GM23338 (cell line): ENCODE measurements at regions not wholly inside any gene's neighbourhood (a gene's known extent, or its start where the extent isn't known, plus 50 kb on each side); places are given as distances from the start of the nearest gene placed in this dataset.
"Not testable (repeated sequence)": the region's sequence is repeated elsewhere in the genome, so short reads cannot be mapped to it uniquely, and the experiment has no call there.

ENCODE experiments used
- ATAC-seq: fragments of 200-7000 bp; cut with Tn5 transposase; 3 replicates; pipeline ENCODE4 v1.9.1; 2020
- DNase-seq: peaks from one replicate; pipeline ENCODE4 v3.0.0-alpha.2; 2015; ENCODE audit warnings: low spot score
- H2AFZ ChIP-seq: fragments of 200-600 bp; sonication (generic); 2 replicates; pipeline ENCODE4 v1.8.0; 2016; ENCODE audit warnings: antibody characterized with exemption, mild to moderate bottlenecking, moderate library complexity
- H3F3A ChIP-seq: fragments of 200-600 bp; sonication (generic); replicated peaks from 2 replicates; pipeline ENCODE4 v1.8.0; 2017; ENCODE audit warnings: antibody characterized with exemption, mixed run types, low read depth
- H3K27ac ChIP-seq: fragments of 200-600 bp; sonication (generic); 2 replicates; pipeline ENCODE4 v1.6.1; 2016; ENCODE audit warnings: low read depth
- H3K27me3 ChIP-seq: fragments of 200-600 bp; sonication (generic); 2 replicates; pipeline ENCODE4 v1.8.0; 2016; ENCODE audit warnings: mild to moderate bottlenecking, mixed run types, moderate library complexity; ENCODE audit not compliant: insufficient read depth
- H3K36me3 ChIP-seq: fragments of 200-600 bp; sonication (generic); 2 replicates; pipeline ENCODE4 v1.8.0; 2016; ENCODE audit warnings: mild to moderate bottlenecking; ENCODE audit not compliant: insufficient read depth
- H3K4me1 ChIP-seq: fragments of 200-600 bp; sonication (generic); 2 replicates; pipeline ENCODE4 v1.8.0; 2016; ENCODE audit warnings: mild to moderate bottlenecking, moderate library complexity; ENCODE audit not compliant: insufficient read depth
- H3K4me2 ChIP-seq: fragments of 200-600 bp; sonication (generic); 2 replicates; pipeline ENCODE4 v1.7.1; 2017; ENCODE audit warnings: mixed run types
- H3K4me3 ChIP-seq: fragments of 200-600 bp; sonication (generic); 2 replicates; pipeline ENCODE4 v1.6.1; 2016; ENCODE audit warnings: mixed run types
- H3K79me2 ChIP-seq: fragments of 200-600 bp; sonication (generic); replicated peaks from 2 replicates; pipeline ENCODE4 v1.8.0; 2017; ENCODE audit warnings: mild to moderate bottlenecking; ENCODE audit not compliant: insufficient read depth
- H3K9me2 ChIP-seq: fragments of 200-600 bp; sonication (generic); 2 replicates; pipeline ENCODE4 v1.8.0; 2017; ENCODE audit not compliant: insufficient read depth
- H4K20me1 ChIP-seq: fragments of 200-600 bp; sonication (generic); replicated peaks from 2 replicates; pipeline ENCODE4 v1.8.0; 2017; ENCODE audit warnings: mild to moderate bottlenecking; ENCODE audit not compliant: insufficient read depth
- H3K27ac Mint-ChIP-seq: 2 replicates; pipeline ENCODE4 v1.8.0; 2020; ENCODE audit warnings: inconsistent platforms, mild to moderate bottlenecking, moderate library complexity, mixed read lengths
- H3K27me3 Mint-ChIP-seq: 3 replicates; pipeline ENCODE4 v1.8.0; 2022; ENCODE audit warnings: low read depth, mild to moderate bottlenecking, moderate library complexity, mixed read lengths, inconsistent platforms; ENCODE audit not compliant: insufficient read depth, poor library complexity
- H3K36me3 Mint-ChIP-seq: 3 replicates; pipeline ENCODE4 v1.8.0; 2021; ENCODE audit warnings: low read depth, mild to moderate bottlenecking, inconsistent platforms, moderate library complexity, mixed read lengths
- H3K4me1 Mint-ChIP-seq: 3 replicates; pipeline ENCODE4 v1.8.0; 2020; ENCODE audit warnings: mild to moderate bottlenecking, inconsistent platforms, mixed read lengths
- H3K4me3 Mint-ChIP-seq: 3 replicates; pipeline ENCODE4 v1.8.0; 2021; ENCODE audit warnings: moderate library complexity, mild to moderate bottlenecking, inconsistent platforms, mixed read lengths
- H3K9me3 Mint-ChIP-seq: 3 replicates; pipeline ENCODE4 v1.8.0; 2020; ENCODE audit warnings: moderate library complexity, mild to moderate bottlenecking, inconsistent platforms, mixed read lengths
- EZH2 ChIP-seq: fragments of 200-600 bp; sonication (generic); IDR thresholded peaks from one replicate; pipeline ENCODE4 v1.8.0; 2017; ENCODE audit warnings: antibody characterized with exemption, mild to moderate bottlenecking, low read depth; ENCODE audit not compliant: unreplicated experiment
- POLR2AphosphoS5 ChIP-seq: IDR thresholded peaks from 2 replicates; pipeline ENCODE4 v1.6.1; 2016; ENCODE audit warnings: antibody characterized with exemption, low read depth
- TF ChIP-seq, protein P1 (sequence below): IDR thresholded peaks from 2 replicates; pipeline ENCODE4 v1.6.1; 2016; ENCODE audit warnings: antibody characterized with exemption
- TF ChIP-seq, protein P2 (sequence below), 2 experiments: fragments of 200-600 bp in 1 of 2; sonication (generic) in 1 of 2; conservative IDR thresholded peaks; 2 replicates each; pipeline versions ENCODE4 v1.5.1 to v1.6.1; 2016 to 2017; ENCODE audit warnings: antibody characterized with exemption in 2 of 2, low read depth in 2 of 2, mild to moderate bottlenecking in 2 of 2, moderate library complexity in 1 of 2
- TF ChIP-seq, protein P3 (sequence below): IDR thresholded peaks from one replicate; pipeline ENCODE4 v1.6.1; 2018; ENCODE audit warnings: antibody characterized with exemption; ENCODE audit not compliant: unreplicated experiment
- TF ChIP-seq, protein P4 (sequence below): fragments of 250-450 bp; sonication (Bioruptor Pico); IDR thresholded peaks from 2 replicates; pipeline ENCODE4 v1.5.0; 2020; ENCODE audit warnings: mild to moderate bottlenecking, moderate library complexity

GRCh38 chr12:131367067-131367982 is 343.6 kb upstream of the SFSWAP start:
- not testable (repeated sequence) for H3K4me3 Mint-ChIP-seq, H3K27me3 ChIP-seq, H3K79me2 ChIP-seq, H3K27me3 Mint-ChIP-seq, H3F3A ChIP-seq, H2AFZ ChIP-seq, H3K36me3 ChIP-seq, H3K27ac Mint-ChIP-seq, H3K4me1 Mint-ChIP-seq, H3K9me3 Mint-ChIP-seq, DNase-seq, H4K20me1 ChIP-seq, H3K27ac ChIP-seq, H3K4me3 ChIP-seq, H3K9me2 ChIP-seq, ATAC-seq, H3K4me1 ChIP-seq, H3K36me3 Mint-ChIP-seq, H3K4me2 ChIP-seq

DNA sequence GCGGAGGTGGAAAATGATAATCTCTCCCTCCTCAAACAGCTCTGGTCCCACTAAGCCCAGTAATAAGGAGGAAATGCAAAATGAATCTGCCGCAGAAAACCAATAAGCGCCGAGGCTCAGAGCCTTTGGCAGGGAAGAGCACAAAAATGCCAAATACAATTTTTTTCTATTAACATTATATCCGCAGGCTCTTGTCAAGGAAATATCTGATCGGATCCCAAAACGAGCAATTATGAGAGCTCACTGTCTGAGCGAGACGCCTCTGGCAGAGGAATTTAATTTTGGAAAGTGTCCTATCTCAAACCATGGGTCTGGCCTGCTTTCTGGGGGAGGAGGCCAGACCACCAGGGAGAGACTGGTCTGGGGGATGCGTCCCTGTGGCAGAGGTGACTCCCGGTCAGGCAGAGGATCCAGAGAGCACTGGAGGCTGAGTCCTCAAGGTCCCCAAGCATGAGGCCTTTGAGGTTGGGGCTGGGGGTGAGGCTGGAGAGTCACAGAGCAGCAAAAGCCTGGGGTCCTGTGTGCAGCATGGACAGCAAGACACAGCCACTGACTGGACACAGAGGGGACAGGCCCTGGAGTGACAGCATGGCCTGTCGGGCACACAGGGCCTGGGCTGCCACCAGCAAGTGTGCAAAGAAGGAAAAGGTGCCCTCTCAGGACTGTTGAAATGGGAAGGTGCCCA is 342.8 kb upstream of the SFSWAP start:
- DNase-seq (no peak), ATAC-seq (no peak)
- Mint-ChIP-seq H3K27me3 (peaks cover 8% of the 10 kb centered on the region), H3K9me3 (peaks cover 2% of the 10 kb centered on the region; the same call in 2 of the 3 replicates), H3K27ac (no peak overlapping the region; the same call in 1 of the 2 replicates), H3K36me3 (no peaks in the 10 kb centered on the region), H3K4me1 (peaks cover 5% of the 10 kb centered on the region; the same call in 2 of the 3 replicates), H3K4me3 (no peak overlapping the region)
- Histone ChIP-seq H3F3A (no peaks in the 10 kb centered on the region), H4K20me1 (no peaks in the 10 kb centered on the region), H3K4me2 (no peak overlapping the region), H3K79me2 (no peaks in the 10 kb centered on the region), H3K27ac (no peak overlapping the region), H2AFZ (no peak overlapping the region), H3K4me1 (no peaks in the 10 kb centered on the region), H3K27me3 (no peaks in the 10 kb centered on the region), H3K9me2 (no peaks in the 10 kb centered on the region), H3K4me3 (no peak overlapping the region), H3K36me3 (no peaks in the 10 kb centered on the region)
- TF ChIP-seq EZH2 = no peak
- TF ChIP-seq, protein P1, sequence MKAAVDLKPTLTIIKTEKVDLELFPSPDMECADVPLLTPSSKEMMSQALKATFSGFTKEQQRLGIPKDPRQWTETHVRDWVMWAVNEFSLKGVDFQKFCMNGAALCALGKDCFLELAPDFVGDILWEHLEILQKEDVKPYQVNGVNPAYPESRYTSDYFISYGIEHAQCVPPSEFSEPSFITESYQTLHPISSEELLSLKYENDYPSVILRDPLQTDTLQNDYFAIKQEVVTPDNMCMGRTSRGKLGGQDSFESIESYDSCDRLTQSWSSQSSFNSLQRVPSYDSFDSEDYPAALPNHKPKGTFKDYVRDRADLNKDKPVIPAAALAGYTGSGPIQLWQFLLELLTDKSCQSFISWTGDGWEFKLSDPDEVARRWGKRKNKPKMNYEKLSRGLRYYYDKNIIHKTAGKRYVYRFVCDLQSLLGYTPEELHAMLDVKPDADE = no peak
- TF ChIP-seq, protein P2, sequence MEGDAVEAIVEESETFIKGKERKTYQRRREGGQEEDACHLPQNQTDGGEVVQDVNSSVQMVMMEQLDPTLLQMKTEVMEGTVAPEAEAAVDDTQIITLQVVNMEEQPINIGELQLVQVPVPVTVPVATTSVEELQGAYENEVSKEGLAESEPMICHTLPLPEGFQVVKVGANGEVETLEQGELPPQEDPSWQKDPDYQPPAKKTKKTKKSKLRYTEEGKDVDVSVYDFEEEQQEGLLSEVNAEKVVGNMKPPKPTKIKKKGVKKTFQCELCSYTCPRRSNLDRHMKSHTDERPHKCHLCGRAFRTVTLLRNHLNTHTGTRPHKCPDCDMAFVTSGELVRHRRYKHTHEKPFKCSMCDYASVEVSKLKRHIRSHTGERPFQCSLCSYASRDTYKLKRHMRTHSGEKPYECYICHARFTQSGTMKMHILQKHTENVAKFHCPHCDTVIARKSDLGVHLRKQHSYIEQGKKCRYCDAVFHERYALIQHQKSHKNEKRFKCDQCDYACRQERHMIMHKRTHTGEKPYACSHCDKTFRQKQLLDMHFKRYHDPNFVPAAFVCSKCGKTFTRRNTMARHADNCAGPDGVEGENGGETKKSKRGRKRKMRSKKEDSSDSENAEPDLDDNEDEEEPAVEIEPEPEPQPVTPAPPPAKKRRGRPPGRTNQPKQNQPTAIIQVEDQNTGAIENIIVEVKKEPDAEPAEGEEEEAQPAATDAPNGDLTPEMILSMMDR (conservative IDR thresholded peaks at IDR 0.05; ENCODE audit: low read depth in 2 of 2) = no peak
- no peak for TF ChIP-seq POLR2AphosphoS5
- TF ChIP-seq, protein P3, sequence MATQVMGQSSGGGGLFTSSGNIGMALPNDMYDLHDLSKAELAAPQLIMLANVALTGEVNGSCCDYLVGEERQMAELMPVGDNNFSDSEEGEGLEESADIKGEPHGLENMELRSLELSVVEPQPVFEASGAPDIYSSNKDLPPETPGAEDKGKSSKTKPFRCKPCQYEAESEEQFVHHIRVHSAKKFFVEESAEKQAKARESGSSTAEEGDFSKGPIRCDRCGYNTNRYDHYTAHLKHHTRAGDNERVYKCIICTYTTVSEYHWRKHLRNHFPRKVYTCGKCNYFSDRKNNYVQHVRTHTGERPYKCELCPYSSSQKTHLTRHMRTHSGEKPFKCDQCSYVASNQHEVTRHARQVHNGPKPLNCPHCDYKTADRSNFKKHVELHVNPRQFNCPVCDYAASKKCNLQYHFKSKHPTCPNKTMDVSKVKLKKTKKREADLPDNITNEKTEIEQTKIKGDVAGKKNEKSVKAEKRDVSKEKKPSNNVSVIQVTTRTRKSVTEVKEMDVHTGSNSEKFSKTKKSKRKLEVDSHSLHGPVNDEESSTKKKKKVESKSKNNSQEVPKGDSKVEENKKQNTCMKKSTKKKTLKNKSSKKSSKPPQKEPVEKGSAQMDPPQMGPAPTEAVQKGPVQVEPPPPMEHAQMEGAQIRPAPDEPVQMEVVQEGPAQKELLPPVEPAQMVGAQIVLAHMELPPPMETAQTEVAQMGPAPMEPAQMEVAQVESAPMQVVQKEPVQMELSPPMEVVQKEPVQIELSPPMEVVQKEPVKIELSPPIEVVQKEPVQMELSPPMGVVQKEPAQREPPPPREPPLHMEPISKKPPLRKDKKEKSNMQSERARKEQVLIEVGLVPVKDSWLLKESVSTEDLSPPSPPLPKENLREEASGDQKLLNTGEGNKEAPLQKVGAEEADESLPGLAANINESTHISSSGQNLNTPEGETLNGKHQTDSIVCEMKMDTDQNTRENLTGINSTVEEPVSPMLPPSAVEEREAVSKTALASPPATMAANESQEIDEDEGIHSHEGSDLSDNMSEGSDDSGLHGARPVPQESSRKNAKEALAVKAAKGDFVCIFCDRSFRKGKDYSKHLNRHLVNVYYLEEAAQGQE = no peak
- TF ChIP-seq, protein P4, sequence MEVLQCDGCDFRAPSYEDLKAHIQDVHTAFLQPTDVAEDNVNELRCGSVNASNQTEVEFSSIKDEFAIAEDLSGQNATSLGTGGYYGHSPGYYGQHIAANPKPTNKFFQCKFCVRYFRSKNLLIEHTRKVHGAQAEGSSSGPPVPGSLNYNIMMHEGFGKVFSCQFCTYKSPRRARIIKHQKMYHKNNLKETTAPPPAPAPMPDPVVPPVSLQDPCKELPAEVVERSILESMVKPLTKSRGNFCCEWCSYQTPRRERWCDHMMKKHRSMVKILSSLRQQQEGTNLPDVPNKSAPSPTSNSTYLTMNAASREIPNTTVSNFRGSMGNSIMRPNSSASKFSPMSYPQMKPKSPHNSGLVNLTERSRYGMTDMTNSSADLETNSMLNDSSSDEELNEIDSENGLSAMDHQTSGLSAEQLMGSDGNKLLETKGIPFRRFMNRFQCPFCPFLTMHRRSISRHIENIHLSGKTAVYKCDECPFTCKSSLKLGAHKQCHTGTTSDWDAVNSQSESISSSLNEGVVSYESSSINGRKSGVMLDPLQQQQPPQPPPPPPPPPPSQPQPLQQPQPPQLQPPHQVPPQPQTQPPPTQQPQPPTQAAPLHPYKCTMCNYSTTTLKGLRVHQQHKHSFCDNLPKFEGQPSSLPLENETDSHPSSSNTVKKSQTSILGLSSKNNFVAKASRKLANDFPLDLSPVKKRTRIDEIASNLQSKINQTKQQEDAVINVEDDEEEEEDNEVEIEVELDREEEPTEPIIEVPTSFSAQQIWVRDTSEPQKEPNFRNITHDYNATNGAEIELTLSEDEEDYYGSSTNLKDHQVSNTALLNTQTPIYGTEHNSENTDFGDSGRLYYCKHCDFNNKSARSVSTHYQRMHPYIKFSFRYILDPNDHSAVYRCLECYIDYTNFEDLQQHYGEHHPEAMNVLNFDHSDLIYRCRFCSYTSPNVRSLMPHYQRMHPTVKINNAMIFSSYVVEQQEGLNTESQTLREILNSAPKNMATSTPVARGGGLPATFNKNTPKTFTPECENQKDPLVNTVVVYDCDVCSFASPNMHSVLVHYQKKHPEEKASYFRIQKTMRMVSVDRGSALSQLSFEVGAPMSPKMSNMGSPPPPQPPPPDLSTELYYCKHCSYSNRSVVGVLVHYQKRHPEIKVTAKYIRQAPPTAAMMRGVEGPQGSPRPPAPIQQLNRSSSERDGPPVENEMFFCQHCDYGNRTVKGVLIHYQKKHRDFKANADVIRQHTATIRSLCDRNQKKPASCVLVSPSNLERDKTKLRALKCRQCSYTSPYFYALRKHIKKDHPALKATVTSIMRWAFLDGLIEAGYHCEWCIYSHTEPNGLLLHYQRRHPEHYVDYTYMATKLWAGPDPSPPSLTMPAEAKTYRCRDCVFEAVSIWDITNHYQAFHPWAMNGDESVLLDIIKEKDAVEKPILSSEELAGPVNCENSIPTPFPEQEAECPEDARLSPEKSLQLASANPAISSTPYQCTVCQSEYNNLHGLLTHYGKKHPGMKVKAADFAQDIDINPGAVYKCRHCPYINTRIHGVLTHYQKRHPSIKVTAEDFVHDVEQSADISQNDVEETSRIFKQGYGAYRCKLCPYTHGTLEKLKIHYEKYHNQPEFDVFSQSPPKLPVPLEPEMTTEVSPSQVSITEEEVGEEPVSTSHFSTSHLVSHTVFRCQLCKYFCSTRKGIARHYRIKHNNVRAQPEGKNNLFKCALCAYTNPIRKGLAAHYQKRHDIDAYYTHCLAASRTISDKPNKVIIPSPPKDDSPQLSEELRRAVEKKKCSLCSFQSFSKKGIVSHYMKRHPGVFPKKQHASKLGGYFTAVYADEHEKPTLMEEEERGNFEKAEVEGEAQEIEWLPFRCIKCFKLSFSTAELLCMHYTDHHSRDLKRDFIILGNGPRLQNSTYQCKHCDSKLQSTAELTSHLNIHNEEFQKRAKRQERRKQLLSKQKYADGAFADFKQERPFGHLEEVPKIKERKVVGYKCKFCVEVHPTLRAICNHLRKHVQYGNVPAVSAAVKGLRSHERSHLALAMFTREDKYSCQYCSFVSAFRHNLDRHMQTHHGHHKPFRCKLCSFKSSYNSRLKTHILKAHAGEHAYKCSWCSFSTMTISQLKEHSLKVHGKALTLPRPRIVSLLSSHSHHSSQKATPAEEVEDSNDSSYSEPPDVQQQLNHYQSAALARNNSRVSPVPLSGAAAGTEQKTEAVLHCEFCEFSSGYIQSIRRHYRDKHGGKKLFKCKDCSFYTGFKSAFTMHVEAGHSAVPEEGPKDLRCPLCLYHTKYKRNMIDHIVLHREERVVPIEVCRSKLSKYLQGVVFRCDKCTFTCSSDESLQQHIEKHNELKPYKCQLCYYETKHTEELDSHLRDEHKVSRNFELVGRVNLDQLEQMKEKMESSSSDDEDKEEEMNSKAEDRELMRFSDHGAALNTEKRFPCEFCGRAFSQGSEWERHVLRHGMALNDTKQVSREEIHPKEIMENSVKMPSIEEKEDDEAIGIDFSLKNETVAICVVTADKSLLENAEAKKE (CRISPR knock-in tag) = no peak
